NT2/D1 (cell line): ENCODE measurements at regions not wholly inside any gene's neighbourhood (a gene's known extent, or its start where the extent isn't known, plus 50 kb on each side); places are given as distances from the start of the nearest gene placed in this dataset.

Source experiments
- SUZ12 ChIP-seq: IDR thresholded peaks from 2 replicates; pipeline ENCODE4 v1.6.1; 2011; ENCODE audit not compliant: insufficient read length, insufficient read depth; ENCODE audit errors: extremely low read depth
- ZNF274 ChIP-seq: IDR thresholded peaks from 2 replicates; pipeline ENCODE4 v1.6.1; 2011; ENCODE audit warnings: mild to moderate bottlenecking, low read depth, low read length

- TF ChIP-seq SUZ12 (no peak), ZNF274 (no peak)
These were observed 176.4 kb downstream of the CCDC71L start for GRCh38 chr7:106484562-106484961.
